GM21717 (cell line): ENCODE measurements at regions not wholly inside any gene's neighbourhood (a gene's known extent, or its start where the extent isn't known, plus 50 kb on each side); places are given as distances from the start of the nearest gene placed in this dataset.
"Not testable (repeated sequence)": the region's sequence is repeated elsewhere in the genome, so short reads cannot be mapped to it uniquely, and the experiment has no call there.

ENCODE experiments used
- ATAC-seq: cut with Tn5 transposase; IDR thresholded peaks from one replicate; pipeline ENCODE4 v1.9.1; 2021; ENCODE audit warnings: mild to moderate bottlenecking, moderate library complexity; ENCODE audit not compliant: unreplicated experiment

DNA sequence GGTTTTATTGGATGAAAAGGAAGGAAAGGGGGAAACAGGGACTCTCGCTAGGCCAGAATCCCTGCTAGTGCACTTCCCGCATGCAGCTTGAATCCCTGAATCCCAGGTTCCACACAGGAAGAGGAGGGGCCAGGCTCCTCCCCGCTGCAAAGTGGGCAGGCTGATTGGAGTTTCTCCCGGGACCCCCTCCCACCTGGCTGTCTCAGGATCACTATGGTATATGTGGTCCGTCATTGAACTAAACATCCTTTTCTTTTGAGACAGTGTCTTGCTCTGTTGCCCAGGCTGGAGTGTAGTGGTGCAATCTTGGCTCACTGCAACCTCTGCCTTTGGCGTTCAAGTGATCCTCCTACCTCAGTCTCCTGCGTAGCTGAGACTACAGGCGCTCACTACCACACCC is 70.7 kb downstream of the FAM50B start:
- ATAC-seq = no peak

DNA sequence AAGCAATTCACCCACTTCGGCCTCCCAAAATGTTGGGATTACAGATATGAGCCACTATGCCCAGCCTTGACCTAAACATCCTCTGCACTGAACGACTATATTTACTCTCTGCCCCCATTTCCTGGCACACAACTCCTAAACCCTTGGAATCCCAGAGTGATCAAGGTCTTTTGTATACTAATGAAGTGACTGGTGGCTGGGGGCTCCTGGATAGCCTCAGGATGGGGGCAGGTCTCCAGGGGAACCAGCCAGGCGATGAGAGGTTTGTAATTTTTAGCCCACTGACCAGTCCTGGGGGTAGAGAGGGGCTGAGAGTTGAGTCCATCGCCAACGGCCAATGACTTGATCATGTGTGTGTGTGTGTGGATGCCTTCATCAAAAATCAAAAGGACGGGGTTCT is 71.1 kb downstream of the FAM50B start:
- no peak for ATAC-seq

DNA sequence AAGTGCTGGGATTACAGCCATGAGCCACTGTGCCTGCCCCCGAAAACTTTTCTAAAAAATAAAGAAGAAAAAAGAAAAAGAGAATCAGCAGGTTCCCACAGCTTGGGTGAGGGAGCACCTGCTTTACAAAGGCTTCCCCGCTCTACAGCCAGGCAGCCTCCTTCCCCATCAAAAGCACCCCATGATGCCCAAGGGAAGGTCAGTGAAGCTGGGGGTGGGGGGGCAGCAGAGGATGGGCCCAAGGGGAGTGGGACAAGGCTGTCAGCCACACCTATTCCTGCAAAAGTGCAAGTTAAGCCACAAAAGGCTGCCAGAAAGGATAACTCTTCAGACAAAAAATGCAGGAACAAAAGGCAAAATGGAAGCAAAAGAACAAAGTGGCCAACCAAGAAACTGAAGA is 72.5 kb downstream of the FAM50B start:
- ATAC-seq = no peak

DNA sequence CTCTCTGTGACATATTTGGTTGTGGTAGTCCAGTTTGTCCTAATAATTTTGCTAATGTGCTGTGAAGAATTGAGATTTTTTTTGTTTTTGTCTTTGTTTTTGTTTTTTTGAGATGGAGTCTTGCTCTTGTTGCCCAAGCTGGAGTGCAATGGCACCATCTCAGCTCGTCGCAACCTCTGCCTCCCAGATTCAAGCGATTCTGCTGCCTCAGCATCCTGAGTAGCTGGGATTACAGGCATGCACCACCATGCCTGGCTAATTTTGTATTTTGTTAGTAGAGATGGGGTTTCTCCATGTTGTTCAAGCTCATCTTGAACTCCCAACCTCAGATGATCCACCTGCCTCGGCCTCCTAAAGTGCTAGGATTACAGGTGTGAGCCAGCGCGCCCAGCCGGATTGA is 73.4 kb downstream of the FAM50B start:
- ATAC-seq = not testable (repeated sequence)

DNA sequence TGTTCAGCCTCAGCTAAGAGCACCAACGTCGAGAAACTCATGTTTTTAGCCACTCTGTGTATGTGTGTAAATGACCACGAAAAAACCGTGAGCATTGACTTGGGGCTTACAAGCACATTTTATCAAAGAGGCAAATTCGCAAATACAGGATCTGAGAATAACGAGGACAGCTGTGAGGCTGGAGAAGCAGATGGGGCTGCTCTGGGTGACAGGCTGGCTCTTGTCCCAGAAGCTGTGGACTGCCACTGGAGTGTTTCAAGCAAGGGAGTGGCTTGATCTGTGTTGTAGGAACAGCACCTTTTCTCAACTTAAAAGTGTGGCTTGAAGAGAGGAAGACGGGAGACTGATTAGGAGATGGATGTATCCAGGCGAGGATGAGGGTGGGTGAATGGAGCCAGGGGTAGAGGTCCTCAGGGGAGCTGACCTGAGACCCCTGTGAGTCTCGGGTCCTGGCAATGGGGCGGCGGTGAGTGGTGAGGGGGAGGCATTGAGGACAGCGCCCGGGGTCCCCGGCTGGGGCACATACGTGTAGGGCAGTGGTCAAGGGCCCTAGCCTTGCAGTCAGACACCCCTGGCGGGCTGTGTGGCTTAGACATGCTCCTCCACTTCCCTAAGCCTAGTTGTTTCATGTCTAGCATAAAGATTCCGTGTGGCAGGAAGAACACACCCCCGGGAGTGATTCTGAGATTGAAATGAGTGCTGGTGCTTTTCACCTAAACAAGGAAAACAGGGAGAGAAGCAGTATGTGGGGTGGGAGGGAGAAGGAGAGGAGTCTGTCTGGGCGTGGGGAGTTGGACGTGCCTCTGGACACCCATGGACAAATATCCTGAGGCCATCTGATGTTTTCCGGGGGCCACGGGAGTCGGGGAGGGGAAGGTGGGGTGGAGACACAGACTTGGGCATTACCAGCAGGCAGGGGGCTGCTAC is 76.3 kb downstream of the FAM50B start:
- not testable (repeated sequence) for ATAC-seq

DNA sequence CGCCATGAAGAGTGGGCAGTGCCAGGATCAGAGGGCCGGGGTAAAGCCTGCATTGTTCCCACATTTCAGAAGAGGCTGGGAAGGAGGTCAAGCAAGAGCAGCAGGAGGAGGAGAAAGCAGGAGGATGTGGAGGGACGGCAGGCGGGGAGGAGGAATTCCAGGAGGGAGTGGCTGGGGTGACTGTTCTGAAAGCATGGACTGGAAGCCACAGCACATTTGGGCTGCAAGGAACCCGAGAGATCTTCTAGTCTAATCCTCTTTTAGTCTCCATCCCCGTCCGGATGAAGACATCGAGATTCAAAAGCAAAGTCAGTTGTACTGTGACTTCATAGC is 76.9 kb downstream of the FAM50B start:
- no peak for ATAC-seq

DNA sequence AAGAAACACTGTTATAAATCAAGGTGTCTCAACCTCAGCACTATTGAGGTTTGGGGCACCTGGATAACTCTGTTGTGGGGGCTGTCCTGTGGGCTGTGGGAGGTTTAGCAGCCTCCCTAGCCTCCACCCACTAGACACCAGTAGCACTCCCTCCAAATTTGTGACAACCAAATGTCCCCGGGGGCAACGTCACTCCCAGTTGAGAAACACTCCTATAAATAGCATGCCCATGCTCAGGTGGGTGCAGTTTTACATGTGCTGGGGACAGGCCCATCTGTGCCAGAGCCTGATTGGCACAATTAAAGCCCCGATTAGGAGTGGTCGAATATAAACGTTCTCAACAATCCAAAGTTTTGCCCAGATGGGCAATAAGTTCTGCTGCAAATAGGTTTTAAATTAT is 78.9 kb downstream of the FAM50B start:
- no peak for ATAC-seq

DNA sequence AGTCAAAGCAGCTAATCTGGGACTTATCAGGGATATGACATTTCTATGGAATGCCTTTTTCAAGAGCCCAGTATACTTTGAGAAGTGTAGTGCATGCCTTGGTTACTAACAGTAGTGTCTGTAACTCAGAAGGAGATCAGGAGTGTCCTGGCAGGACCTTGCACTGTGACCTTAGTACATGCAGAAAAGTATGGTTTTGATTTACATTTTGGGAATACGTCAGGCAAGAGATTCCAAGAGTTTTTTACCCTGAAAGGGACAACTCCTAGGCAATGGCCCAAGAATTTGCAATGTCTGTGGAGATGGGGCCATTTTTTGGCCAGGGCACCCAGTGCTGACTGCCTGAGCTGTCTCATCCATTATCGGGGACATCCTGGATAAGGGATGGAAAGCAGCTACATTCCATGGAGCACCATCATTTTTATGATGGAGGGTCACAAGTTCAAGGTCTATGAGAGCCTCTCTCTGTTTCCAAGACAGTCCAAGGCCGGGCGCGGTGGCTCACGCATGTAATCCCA is 80.2 kb downstream of the FAM50B start:
- no peak for ATAC-seq

DNA sequence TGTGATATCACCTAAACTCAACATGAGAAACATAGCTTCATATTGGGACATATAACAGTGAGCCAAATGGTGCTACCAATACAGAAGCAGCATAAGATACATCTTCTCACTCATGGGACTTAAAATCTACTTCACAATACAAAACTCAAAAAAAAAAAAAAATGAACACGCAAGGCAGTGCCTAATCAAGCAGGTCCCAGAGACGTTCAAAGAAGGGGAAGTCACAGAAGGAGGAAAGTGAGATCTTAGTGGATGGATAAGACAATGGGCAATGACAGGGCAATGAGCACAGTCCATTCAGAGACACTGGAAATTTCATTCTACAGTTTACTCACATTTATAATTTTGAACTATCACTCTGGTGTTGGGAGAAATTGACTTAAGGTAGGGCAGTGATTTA is 88.3 kb downstream of the FAM50B start:
- no peak for ATAC-seq

DNA sequence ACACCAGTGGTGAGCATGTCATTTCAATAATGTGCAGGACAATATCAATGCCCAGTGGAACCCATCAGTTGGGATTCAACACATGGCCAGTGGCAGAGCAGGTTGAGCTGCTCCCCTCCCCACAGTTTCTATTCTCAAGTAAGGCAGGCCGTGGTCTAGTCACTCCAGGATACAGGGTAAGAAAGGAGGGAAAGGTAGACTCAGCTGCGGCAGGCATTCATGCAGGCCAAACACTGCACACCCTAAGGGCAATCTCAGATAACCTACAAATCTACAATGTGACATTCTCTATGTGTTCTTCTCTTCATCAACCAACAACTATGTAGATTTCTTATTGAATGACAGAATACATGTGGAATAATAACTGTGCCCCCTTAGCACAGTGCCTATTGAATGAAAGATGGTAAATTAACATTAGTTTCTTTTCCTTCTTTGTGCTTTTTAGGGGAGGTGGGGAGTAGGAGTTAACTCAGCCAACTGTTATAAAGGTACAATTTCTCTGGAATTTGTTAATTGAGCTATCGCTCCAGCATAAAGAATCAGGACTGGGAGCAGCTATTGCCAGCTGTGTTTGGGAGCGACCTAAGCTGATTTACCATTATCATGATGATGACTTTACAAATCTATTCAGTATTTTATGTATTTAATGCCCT is 89.7 kb downstream of the FAM50B start:
- no peak for ATAC-seq

DNA sequence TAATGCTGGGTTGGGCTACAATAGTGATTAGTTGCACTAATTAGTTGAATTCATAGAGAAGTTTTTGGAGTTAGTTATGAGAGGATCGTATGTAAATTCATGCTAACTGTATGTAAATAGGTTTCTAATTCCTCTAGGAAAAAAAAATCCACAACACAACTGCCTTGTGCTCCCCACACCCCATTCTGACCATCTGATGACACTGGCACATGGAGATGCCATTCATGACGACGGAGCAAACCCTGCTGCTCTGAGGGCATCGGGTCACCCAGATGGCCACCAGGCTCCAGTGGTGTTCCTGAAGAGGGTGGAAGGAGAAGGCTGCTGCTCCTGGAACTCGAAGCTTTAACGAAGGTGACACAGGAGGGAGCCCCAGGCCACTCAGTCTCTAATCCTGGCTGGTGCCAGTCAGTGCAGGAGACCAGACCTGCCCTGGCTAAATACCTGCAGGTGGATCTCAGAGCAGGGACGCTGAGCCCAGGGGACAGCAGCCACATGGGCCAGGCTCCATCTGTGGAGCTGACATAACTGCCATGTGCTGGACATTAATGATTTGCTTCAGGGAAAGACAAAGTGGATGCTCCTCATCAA is 90.3 kb downstream of the FAM50B start:
- ATAC-seq = no peak

DNA sequence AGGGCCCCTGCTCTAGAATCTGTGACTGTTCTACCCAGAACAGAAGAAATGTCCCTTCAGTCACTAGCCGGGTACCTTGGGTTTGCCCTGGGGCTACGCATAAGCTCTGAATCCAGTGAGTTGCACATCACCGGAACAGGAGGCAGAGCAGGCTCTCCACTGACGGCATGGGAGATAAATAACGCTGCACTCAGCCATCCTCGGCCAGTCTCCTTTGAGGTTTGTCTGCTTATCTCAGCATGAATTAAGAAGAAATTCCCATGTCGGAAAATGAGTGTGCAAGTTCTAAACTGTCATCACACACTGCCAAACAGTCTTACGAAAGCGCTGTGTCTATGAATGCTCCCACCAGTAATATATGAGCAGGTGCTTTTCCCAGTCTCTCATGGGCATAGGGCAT is 90.8 kb downstream of the FAM50B start:
- no peak for ATAC-seq

DNA sequence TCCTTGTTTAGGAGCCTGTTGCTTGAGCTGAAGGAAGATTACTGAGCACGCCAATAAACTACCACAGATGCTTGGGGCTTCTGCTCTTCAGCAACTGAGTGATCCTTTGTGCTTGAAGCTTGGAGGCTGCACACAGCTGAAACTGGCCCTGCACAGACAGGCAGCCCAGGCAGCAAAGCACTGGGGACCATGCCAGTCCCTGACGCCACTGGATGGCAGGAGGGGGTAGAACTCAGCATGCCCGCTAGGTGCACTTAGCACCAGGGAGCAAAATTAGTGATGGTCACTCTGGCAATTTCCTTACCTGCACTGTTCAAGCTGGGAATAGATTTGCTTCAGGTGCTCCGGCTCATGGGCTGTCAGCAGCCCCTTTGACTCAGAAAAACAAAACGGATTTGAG is 91.5 kb downstream of the FAM50B start:
- ATAC-seq = no peak

DNA sequence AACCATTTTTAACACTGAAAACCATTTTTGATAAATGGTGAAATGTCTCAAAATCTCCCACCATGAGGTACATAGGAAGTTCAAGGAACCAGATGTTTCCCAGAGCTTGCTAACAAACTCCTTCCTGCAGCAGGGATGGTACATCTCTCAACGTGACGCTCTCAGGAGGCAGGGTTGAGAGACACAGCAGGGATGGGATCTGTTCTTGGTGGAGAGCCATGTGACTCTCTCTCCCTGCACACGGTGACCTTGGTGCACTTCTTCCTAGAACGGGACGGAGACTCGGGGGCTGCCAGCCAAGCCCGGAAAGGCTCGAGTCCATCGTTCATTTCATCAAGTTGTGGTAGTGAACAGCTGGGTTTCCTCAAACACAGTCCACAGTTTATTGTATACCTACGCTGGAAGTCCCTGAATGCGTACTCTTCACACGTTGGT is 94.2 kb downstream of the FAM50B start:
- no peak for ATAC-seq

DNA sequence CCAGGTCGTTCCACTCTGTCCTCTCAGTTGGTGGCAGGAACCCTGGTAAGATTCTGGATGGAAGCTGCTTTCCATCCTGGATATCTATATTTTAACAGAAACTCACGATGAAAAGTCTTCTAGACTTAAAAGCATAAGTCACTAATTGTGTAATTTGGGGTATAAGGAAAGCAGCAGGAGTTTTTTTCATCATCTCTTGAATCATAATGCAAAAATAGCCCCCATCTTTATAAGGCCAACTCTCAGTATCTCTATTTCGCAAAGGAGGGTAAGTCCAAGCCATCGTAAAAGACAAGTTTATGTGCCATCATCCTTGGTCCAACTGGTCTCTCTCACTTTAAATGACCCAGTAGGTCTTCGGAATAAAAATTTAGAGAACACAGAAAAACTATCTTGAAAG is 95.1 kb downstream of the FAM50B start:
- no peak for ATAC-seq

DNA sequence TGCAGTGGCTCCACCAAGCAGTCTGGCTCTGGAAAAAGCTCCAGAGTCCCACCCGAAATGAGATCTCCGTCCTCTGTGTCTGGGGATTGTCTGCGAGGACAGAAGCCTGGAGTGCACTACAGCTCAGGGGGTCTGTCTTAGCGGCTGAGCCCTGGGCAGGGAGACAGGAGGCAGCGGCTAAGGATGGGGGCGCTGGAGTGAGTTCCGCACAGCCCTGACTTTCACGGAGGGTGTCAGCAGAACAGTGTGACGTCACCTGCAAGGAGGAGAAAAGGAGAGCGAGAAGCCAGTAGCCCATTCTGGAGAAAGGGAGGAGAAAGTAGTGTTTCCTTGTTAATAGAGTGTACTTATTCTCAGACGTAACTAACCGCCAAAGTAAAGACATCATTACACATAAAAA is 97.6 kb downstream of the FAM50B start:
- no peak for ATAC-seq

DNA sequence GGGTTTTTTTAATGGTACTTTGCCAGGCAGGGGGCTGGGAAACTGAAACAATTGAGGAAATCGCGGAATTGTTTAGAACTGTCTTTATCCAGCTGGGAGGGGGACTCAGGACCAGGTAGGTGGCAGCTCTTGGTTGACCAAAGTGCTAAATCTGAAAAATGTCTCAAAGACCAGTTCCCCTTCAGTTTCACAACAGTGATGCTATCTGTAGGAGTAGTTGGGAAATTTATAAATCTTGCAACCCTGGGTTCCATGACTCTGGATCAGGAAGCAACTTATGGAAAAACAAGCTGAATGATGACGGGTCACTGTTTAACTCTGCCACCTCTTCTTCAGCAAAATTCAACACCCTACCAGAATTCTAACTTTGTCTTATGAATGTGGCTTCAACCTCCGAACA is 99.7 kb downstream of the FAM50B start:
- no peak for ATAC-seq

DNA sequence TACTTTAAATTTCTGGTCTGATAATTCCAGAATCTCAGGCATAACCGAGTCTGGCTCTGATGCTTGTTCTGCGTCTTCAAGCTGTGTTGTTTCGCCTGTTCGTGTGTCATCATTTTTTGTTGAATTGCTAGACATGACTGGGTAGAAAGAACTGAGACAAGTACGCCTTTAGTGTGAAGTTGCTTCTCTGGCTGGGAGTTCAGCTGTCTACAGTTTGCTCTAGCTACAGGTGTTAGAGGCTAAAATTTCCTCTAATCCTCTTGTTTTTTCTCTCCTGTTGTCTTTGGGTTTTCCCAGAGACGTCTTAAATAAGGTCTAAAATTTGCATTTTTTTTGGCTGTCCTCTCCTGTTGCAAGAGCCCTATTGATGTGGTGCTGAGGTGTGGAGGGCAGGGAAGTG is 100.3 kb downstream of the FAM50B start:
- ATAC-seq = no peak

DNA sequence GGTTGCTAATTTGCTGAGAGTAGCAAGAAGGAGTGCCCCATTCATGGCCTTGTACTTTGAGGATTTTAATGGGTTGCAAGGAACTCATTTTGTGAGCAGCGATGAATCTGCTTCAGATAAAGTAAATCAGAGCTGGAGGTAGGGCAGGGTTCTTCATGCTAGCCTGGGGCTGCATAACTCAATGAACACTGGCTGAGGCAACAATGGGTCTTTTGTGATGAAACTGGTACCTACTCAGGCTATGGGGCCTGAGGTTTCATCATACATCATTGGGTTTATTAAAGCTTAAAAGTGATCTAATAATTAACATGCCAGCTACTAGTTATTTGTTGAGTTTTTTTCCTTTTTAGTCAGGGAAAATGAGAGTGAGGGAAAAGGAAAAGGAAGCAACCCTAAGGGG is 106.9 kb downstream of the FAM50B start:
- ATAC-seq = no peak

DNA sequence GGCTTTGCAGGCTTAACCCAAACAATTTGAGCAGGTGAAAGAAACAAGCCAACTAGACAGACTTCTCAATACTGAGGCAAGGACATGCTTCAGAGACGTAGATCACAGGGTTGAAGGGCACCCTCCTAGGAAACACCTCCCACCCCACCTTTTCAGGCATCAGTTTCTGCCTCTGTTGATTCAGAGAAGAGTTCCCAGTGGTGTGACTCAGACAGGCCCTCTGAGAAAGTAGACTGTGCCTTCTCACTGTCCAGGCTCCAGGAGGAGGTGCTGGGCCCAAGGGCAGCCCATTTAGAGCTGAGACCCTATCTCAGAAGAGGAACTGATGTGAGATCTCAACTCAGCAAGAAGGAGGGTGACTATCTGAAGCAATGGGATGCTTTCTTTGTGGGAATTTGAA is 108.1 kb downstream of the FAM50B start:
- no peak for ATAC-seq

DNA sequence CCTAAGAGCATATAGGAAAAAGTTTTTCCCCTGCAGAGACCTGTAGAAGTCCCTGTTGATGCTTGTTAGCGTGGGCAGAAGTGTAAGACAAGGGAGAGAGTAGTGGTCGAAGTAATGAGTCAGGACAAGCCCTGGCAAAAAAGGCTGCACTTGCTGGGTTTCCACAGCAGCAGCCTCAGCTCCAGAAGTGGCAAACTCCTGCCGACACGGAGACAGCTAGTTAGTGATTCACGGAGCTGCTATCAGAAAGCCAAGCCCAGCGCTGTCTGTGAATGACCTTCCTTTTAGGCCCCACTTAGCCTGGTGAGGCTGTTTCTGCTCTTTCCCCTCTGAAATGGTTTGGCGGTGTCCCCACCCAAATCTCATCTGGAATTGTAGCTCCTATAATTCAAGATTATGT is 109.1 kb downstream of the FAM50B start:
- no peak for ATAC-seq

DNA sequence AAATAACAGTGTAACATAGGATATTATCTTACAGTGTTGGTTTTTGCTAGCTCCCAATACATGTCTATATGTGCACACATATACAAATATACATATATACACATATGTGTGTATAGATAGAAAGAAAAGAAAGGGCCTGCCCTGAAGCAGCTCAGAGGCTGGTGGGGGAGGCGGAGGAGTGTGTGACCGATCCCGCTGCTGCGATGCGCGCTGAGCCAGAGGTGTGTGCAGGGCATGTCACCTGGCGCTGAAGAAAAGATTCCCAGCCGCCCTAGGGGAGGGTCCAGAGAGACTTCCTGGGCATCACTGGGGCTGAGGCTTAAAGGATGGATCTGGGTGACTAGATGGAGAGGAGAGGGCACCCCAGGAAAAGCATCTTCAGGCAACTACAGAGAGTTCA is 110.2 kb downstream of the FAM50B start:
- no peak for ATAC-seq
